ENCODE measurements at regions not wholly inside any gene's neighbourhood (a gene's known extent, or its start where the extent isn't known, plus 50 kb on each side); places are given as distances from the start of the nearest gene placed in this dataset.
A peak's percentile ranks its signal among the peaks of the same experiment; 100 is the strongest.

DNA sequence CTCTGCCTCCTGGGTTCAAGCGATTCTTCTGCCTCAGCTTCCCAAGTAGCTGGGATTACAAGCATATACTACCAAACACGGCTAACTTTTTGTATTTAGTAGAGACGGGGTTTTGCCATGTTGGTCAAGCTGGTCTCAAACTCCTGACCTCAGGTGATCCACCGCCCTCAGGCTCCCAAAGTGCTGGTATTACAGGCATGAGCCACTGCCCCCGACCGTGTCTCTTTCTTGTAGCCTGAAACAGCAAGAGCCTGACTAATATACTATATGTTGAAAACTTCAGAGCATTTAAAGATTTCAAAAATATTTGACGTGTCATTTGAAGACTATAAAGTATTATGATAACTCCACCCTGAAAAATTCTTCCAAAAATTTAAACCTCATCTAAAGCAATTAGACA, 71.7 kb upstream of the ZNF648 start:
- no peak for DNase-seq (ENCODE audit: low read depth in 1 of 2, low spot score in 1 of 2)
- no peak overlapping the region for H3K4me3 ChIP-seq (replicated peaks; ENCODE audit: insufficient read depth, low read length)
- H3K27ac ChIP-seq (replicated peaks): no peak overlapping the region
- TF ChIP-seq GABPA (IDR thresholded peaks at IDR 0.05; ENCODE audit: low read depth) (no peak), POLR2AphosphoS5 (IDR thresholded peaks at IDR 0.05; ENCODE audit: low read depth) (no peak), CTCF (IDR thresholded peaks at IDR 0.05; ENCODE audit: insufficient read depth, low read length) (no peak), SPI1 (IDR thresholded peaks at IDR 0.05; ENCODE audit: borderline replicate concordance, low read depth) (no peak)
- TF ChIP-seq, protein P1, sequence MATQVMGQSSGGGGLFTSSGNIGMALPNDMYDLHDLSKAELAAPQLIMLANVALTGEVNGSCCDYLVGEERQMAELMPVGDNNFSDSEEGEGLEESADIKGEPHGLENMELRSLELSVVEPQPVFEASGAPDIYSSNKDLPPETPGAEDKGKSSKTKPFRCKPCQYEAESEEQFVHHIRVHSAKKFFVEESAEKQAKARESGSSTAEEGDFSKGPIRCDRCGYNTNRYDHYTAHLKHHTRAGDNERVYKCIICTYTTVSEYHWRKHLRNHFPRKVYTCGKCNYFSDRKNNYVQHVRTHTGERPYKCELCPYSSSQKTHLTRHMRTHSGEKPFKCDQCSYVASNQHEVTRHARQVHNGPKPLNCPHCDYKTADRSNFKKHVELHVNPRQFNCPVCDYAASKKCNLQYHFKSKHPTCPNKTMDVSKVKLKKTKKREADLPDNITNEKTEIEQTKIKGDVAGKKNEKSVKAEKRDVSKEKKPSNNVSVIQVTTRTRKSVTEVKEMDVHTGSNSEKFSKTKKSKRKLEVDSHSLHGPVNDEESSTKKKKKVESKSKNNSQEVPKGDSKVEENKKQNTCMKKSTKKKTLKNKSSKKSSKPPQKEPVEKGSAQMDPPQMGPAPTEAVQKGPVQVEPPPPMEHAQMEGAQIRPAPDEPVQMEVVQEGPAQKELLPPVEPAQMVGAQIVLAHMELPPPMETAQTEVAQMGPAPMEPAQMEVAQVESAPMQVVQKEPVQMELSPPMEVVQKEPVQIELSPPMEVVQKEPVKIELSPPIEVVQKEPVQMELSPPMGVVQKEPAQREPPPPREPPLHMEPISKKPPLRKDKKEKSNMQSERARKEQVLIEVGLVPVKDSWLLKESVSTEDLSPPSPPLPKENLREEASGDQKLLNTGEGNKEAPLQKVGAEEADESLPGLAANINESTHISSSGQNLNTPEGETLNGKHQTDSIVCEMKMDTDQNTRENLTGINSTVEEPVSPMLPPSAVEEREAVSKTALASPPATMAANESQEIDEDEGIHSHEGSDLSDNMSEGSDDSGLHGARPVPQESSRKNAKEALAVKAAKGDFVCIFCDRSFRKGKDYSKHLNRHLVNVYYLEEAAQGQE (IDR thresholded peaks at IDR 0.05; ENCODE audit: insufficient replicate concordance, low read depth): no peak
- no peaks in the 10 kb centered on the region for H3K27me3 ChIP-seq (ENCODE audit: insufficient read depth, poor library complexity, severe bottlenecking)

- no peak for DNase-seq (ENCODE audit: low read depth in 1 of 2, low spot score in 1 of 2)
- Histone ChIP-seq H3K4me3 (replicated peaks; ENCODE audit: insufficient read depth, low read length) (no peak overlapping the region), H3K27ac (replicated peaks) (no peak overlapping the region), H3K27me3 (ENCODE audit: insufficient read depth, poor library complexity, severe bottlenecking) (no peaks in the 10 kb centered on the region)
- TF ChIP-seq CTCF (IDR thresholded peaks at IDR 0.05; ENCODE audit: insufficient read depth, low read length) (no peak), POLR2AphosphoS5 (IDR thresholded peaks at IDR 0.05; ENCODE audit: low read depth) (no peak)
- TF ChIP-seq, protein P1 (IDR thresholded peaks at IDR 0.05; ENCODE audit: insufficient replicate concordance, low read depth): no peak
Observed at GRCh38 chr1:182129398-182129797, 67.9 kb upstream of the ZNF648 start.

DNA sequence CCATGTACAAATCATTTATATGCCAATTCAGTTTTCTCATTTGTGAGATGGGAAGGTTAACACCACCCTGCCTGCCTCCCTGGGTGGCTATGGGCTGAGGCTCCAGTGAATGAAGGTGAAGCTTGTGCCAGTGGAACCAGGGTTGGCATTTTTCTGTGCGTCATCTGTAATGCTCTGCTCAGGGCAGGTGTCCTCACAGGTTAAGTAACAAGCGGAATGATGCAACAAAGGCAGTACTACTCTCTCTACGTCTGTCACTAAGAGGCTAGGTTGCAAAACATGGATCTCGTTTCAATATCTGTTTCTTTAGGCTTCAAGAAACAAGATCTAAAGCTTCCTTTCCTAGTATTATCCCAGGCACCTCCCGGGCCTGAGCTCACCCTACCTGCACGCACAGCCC, 67.0 kb upstream of the ZNF648 start:
- H3K27me3 ChIP-seq (ENCODE audit: insufficient read depth, poor library complexity, severe bottlenecking): no peaks in the 10 kb centered on the region
- TF ChIP-seq, protein P1 (IDR thresholded peaks at IDR 0.05; ENCODE audit: insufficient replicate concordance, low read depth): no peak
- DNase-seq (ENCODE audit: low read depth in 1 of 2, low spot score in 1 of 2): peak in 1 of 2 experiments; percentile 66

GRCh38 chr1:182127656-182128055, 66.1 kb upstream of the ZNF648 start:
- TF ChIP-seq GABPA (IDR thresholded peaks at IDR 0.05; ENCODE audit: low read depth) (no peak), CTCF (IDR thresholded peaks at IDR 0.05; ENCODE audit: insufficient read depth, low read length) (no peak), SPI1 (IDR thresholded peaks at IDR 0.05; ENCODE audit: borderline replicate concordance, low read depth) (no peak), POLR2AphosphoS5 (IDR thresholded peaks at IDR 0.05; ENCODE audit: low read depth) (no peak)
- TF ChIP-seq, protein P1 (IDR thresholded peaks at IDR 0.05; ENCODE audit: insufficient replicate concordance, low read depth): no peak
- H3K27me3 ChIP-seq (ENCODE audit: insufficient read depth, poor library complexity, severe bottlenecking): no peaks in the 10 kb centered on the region
- DNase-seq (ENCODE audit: low read depth in 1 of 2, low spot score in 1 of 2): no peak
- no peak overlapping the region for H3K4me3 ChIP-seq (replicated peaks; ENCODE audit: insufficient read depth, low read length)
- H3K27ac ChIP-seq (replicated peaks): no peak overlapping the region

More for the DNA sequence above, 67.0 kb upstream of the ZNF648 start:
- no peak overlapping the region for H3K27ac ChIP-seq (replicated peaks)
- no peak overlapping the region for H3K4me3 ChIP-seq (replicated peaks; ENCODE audit: insufficient read depth, low read length)
